ENCODE measurements at regions not wholly inside any gene's neighbourhood (a gene's known extent, or its start where the extent isn't known, plus 50 kb on each side); places are given as distances from the start of the nearest gene placed in this dataset.
A peak's percentile ranks its signal among the peaks of the same experiment; 100 is the strongest.

GRCh38 chr6:133040094-133040802 is 200.9 kb upstream of the EYA4 start:
- H3K36me3 ChIP-seq (ENCODE audit: control insufficient read depth in 2 of 4, insufficient read depth in 4 of 4, low read length in 3 of 4): no peaks in the 10 kb centered on the region
- no peak overlapping the region for H3K27ac ChIP-seq (ENCODE audit: low read depth, low read length)
- H3K14ac ChIP-seq (ENCODE audit: insufficient read length): no peak overlapping the region
- H2BK20ac ChIP-seq (ENCODE audit: low read length): no peak overlapping the region
- no peak overlapping the region for H3K4me2 ChIP-seq (ENCODE audit: insufficient read depth in 1 of 2, low read depth in 2 of 2, low read length in 2 of 2)
- no peaks in the 10 kb centered on the region for H3K27me3 ChIP-seq (replicated peaks in 1 of 4; ENCODE audit: control insufficient read depth in 3 of 4, extremely low read depth in 1 of 4, insufficient read depth in 3 of 4, low read length in 3 of 4)
- H4K91ac ChIP-seq (replicated peaks; ENCODE audit: insufficient read length, low read length): no peak overlapping the region
- no peak overlapping the region for H4K8ac ChIP-seq (ENCODE audit: extremely low read depth, insufficient read depth, low read length)
- H3K4me3 ChIP-seq (ENCODE audit: extremely low read depth in 1 of 4, insufficient read depth in 2 of 4, low read depth in 3 of 4, low read length in 4 of 4): no peak overlapping the region
- FAIRE-seq (peak; percentile 73), DNase-seq (ENCODE audit: low read depth in 1 of 2, low spot score in 2 of 2) (no peak)
- no peak overlapping the region for H2BK5ac ChIP-seq (ENCODE audit: low read depth, low read length)
- no peak overlapping the region for H2BK12ac ChIP-seq (ENCODE audit: low read depth, low read length)
- H3K18ac ChIP-seq (ENCODE audit: extremely low read depth, low read length): no peak overlapping the region
- WGBS, 2 experiments (ENCODE audit: extremely low coverage in 1 of 2, insufficient coverage in 1 of 2, insufficient read length in 1 of 2, insufficient replicate concordance in 2 of 2, low coverage in 1 of 2, low lambda C conversion rate in 2 of 2, missing lambda C conversion rate in 1 of 2): 90% methylated on average over 3 of the region's 3 CpGs; no CpG with 5 or more reads in 1 of the 2 experiments
- no peak overlapping the region for H3K23ac ChIP-seq (ENCODE audit: insufficient read length)
- POLR2A ChIA-PET (ENCODE audit: partially characterized antibody): no interaction called here
- H3K79me2 ChIP-seq (ENCODE audit: control insufficient read depth in 1 of 2, insufficient read depth in 2 of 2, low read length in 2 of 2): no peaks in the 10 kb centered on the region
- no peak overlapping the region for H3K56ac ChIP-seq (replicated peaks; ENCODE audit: insufficient read length, low read depth, low read length)
- no peaks in the 10 kb centered on the region for H4K20me1 ChIP-seq (replicated peaks in 1 of 2; ENCODE audit: control insufficient read depth in 1 of 2, insufficient read depth in 2 of 2, low read length in 2 of 2)
- no peaks in the 10 kb centered on the region for H3K23me2 ChIP-seq (ENCODE audit: low read depth, low read length)
- CTCF ChIA-PET (ENCODE audit: partially characterized antibody): interaction anchor here (0.6 to 4.1 kb wide), 17 partner anchors 12 to 496 kb away, joined by 3 to 23 read pairs (median 4); no protein-coding TSS in a partner anchor
- no peak for TF ChIP-seq PHF8 (conservative IDR thresholded peaks at IDR 0.05; ENCODE audit: low read depth, low read length)
- peak; percentile 57 to 63 for TF ChIP-seq RAD21 (IDR thresholded peaks at IDR 0.05 in 1 of 2, conservative IDR thresholded peaks at IDR 0.05 in 1 of 2; ENCODE audit: low read depth in 2 of 2, low read length in 2 of 2)
- peak in 2 of 3 experiments; percentile 47 to 58; a peak in 2 of 4 replicates for TF ChIP-seq CTCF (IDR thresholded peaks at IDR 0.05; ENCODE audit: control extremely low read depth in 1 of 3, insufficient read depth in 1 of 3, low read depth in 1 of 3, low read length in 3 of 3)
- H2AFZ ChIP-seq (ENCODE audit: low read length): peak overlapping the region; percentile 97
- no peak overlapping the region for H2BK15ac ChIP-seq (ENCODE audit: low read length)
- H3K9me3 ChIP-seq (ENCODE audit: insufficient read depth in 2 of 2, low read depth in 1 of 2, low read length in 1 of 2): no peaks in the 10 kb centered on the region
- H3K4ac ChIP-seq (replicated peaks; ENCODE audit: insufficient read length, low read depth, low read length): no peak overlapping the region
- no peak overlapping the region for H2AK5ac ChIP-seq (ENCODE audit: low read depth, low read length)
- H3K4me1 ChIP-seq (replicated peaks in 1 of 4; ENCODE audit: control insufficient read depth in 3 of 4, insufficient read depth in 4 of 4, low read length in 3 of 4): no peaks in the 10 kb centered on the region
- no peak overlapping the region for H4K5ac ChIP-seq (ENCODE audit: insufficient read length, low read depth, low read length)
- H2BK120ac ChIP-seq (replicated peaks; ENCODE audit: low read depth, low read length): no peak overlapping the region
- no peaks in the 10 kb centered on the region for H3K79me1 ChIP-seq (ENCODE audit: low read depth, low read length)
- H3K9ac ChIP-seq (replicated peaks in 1 of 4; ENCODE audit: extremely low read depth in 1 of 4, low read depth in 3 of 4, low read length in 3 of 4): no peak overlapping the region

Data from H1 (cell line).